Right cardiac atrium (tissue), 5 donors: ENCODE measurements at regions not wholly inside any gene's neighbourhood (a gene's known extent, or its start where the extent isn't known, plus 50 kb on each side); places are given as distances from the start of the nearest gene placed in this dataset.
A peak's percentile ranks its signal among the peaks of the same experiment; 100 is the strongest.
"Not testable (repeated sequence)": the region's sequence is repeated elsewhere in the genome, so short reads cannot be mapped to it uniquely, and the experiment has no call there.

Experiments
- ATAC-seq, 2 donors: fragments of 200-7000 bp; cut with Tn5 transposase; one replicate each; pipeline versions ENCODE4 v1.8.0 to v1.9.1; 2020; ENCODE audit warnings: moderate library complexity in 2 of 2, mild to moderate bottlenecking in 1 of 2
- DNase-seq, 3 donors: peaks; one replicate each; pipeline ENCODE4 v3.0.0-alpha.2; 2020
- H3K27ac ChIP-seq: one replicate; pipeline ENCODE4 v1.5.1; 2013; ENCODE audit warnings: mild to moderate bottlenecking, low read length, control low read depth, moderate library complexity
- H3K27me3 ChIP-seq: one replicate; pipeline ENCODE4 v1.6.1; 2013; ENCODE audit not compliant: control insufficient read depth, insufficient read depth
- H3K4me1 ChIP-seq: one replicate; pipeline ENCODE4 v1.6.1; 2013; ENCODE audit warnings: low read length; ENCODE audit not compliant: control insufficient read depth, insufficient read depth
- H3K4me3 ChIP-seq: one replicate; pipeline ENCODE4 v1.5.1; 2013; ENCODE audit warnings: low read length, control low read depth
- H3K9me3 ChIP-seq: one replicate; pipeline ENCODE4 v1.6.1; 2013; ENCODE audit warnings: low read length; ENCODE audit not compliant: control insufficient read depth
- WGBS: extraction: QIAGEN DNeasy Blood & Tissue Kit; methylation state at CpG from one replicate; pipeline ENCODE4 v1.1.7; 2013; 5-methylcytosine and 5-hydroxymethylcytosine counted together
- intact Hi-C, 4 donors: fragments of 100-400 bp; cut with DNase I; formaldehyde crosslinking; loops; one replicate each; pipeline versions ENCODE4 v1.11.0 to v1.14.0; 2022 to 2023
- donor health status: healthy with polysubstance abuse.
- donor health status: DM: no; HTN: yes; CAD: no.
- donor health status: DM: no; HTN: no; CAD: no.
- donor health status: DM: no; HTN: yes; CAD: no; lungs with severe emphysema.
- donor health status: DM: yes; HTN: yes; CAD: no.

GRCh38 chr2:150119819-150120218 lies 367.6 kb downstream of the RND3 start:
- H3K27me3 ChIP-seq = no peaks in the 10 kb centered on the region
- ATAC-seq (no peak), DNase-seq (no peak)
- no peaks in the 10 kb centered on the region for H3K9me3 ChIP-seq
- H3K4me3 ChIP-seq = no peak overlapping the region
- intact Hi-C loops = no loop called here
- H3K27ac ChIP-seq = no peak overlapping the region
- WGBS = 76% methylated on average over 3 of the region's 3 CpGs
- no peaks in the 10 kb centered on the region for H3K4me1 ChIP-seq

GRCh38 chr2:150114089-150114488 lies 373.4 kb downstream of the RND3 start:
- intact Hi-C loops, H3K27me3 ChIP-seq, DNase-seq, H3K4me1 ChIP-seq, H3K9me3 ChIP-seq, H3K4me3 ChIP-seq, H3K27ac ChIP-seq, ATAC-seq: not testable (repeated sequence)
- 77% methylated on average over 8 of the region's 8 CpGs for WGBS

- WGBS = 78% methylated on average over 2 of the region's 2 CpGs
- Histone ChIP-seq H3K9me3 (no peaks in the 10 kb centered on the region), H3K27me3 (no peaks in the 10 kb centered on the region), H3K27ac (no peak overlapping the region), H3K4me1 (no peaks in the 10 kb centered on the region), H3K4me3 (no peak overlapping the region)
- intact Hi-C loops = no loop called here
- no peak for ATAC-seq
- DNase-seq = no peak
These were observed 376.9 kb downstream of the RND3 start for GRCh38 chr2:150110548-150110947.

- 61% methylated on average over 4 of the region's 4 CpGs for WGBS
- peak; percentile 15 to 59 (median 48) for DNase-seq
- Histone ChIP-seq H3K4me3 (no peak overlapping the region), H3K27me3 (no peaks in the 10 kb centered on the region), H3K9me3 (no peaks in the 10 kb centered on the region), H3K27ac (no peak overlapping the region), H3K4me1 (no peaks in the 10 kb centered on the region)
- ATAC-seq = peak in 1 of 2 donors; percentile 47
- intact Hi-C loops = no loop called here
These were observed 377.6 kb downstream of the RND3 start for GRCh38 chr2:150109912-150110311.

GRCh38 chr2:150109028-150109427 lies 378.4 kb downstream of the RND3 start:
- DNase-seq = no peak
- Histone ChIP-seq H3K9me3 (no peaks in the 10 kb centered on the region), H3K27me3 (no peaks in the 10 kb centered on the region), H3K27ac (no peak overlapping the region), H3K4me3 (no peak overlapping the region), H3K4me1 (no peaks in the 10 kb centered on the region)
- ATAC-seq = no peak
- WGBS = 60% methylated on average over 3 of the region's 3 CpGs
- intact Hi-C loops = no loop called here

GRCh38 chr2:150107816-150108215 lies 379.7 kb downstream of the RND3 start:
- Histone ChIP-seq H3K27me3 (no peaks in the 10 kb centered on the region), H3K9me3 (no peaks in the 10 kb centered on the region), H3K27ac (no peak overlapping the region), H3K4me3 (no peak overlapping the region), H3K4me1 (no peaks in the 10 kb centered on the region)
- 87% methylated on average over 2 of the region's 2 CpGs for WGBS
- DNase-seq = no peak
- intact Hi-C loops = no loop called here
- ATAC-seq = no peak

GRCh38 chr2:150107170-150107569 lies 380.3 kb downstream of the RND3 start:
- Histone ChIP-seq H3K4me1 (no peaks in the 10 kb centered on the region), H3K27ac (no peak overlapping the region), H3K9me3 (no peaks in the 10 kb centered on the region), H3K4me3 (no peak overlapping the region), H3K27me3 (no peaks in the 10 kb centered on the region)
- WGBS = 87% methylated on average over 1 of the region's 1 CpG
- DNase-seq (no peak), ATAC-seq (no peak)
- intact Hi-C loops = no loop called here

- Histone ChIP-seq H3K4me3 (no peak overlapping the region), H3K27ac (no peak overlapping the region), H3K9me3 (no peaks in the 10 kb centered on the region), H3K27me3 (no peaks in the 10 kb centered on the region), H3K4me1 (peaks cover 1% of the 10 kb centered on the region)
- DNase-seq (no peak), ATAC-seq (no peak)
- intact Hi-C loops = no loop called here
- 75% methylated on average over 2 of the region's 2 CpGs for WGBS
These were observed 385.5 kb downstream of the RND3 start for GRCh38 chr2:150101947-150102346.

GRCh38 chr2:150100834-150101233 lies 386.6 kb downstream of the RND3 start:
- peaks cover 1% of the 10 kb centered on the region for H3K4me1 ChIP-seq
- ATAC-seq = no peak
- no peak overlapping the region for H3K27ac ChIP-seq
- intact Hi-C loops = no loop called here
- no peak overlapping the region for H3K4me3 ChIP-seq
- no peak for DNase-seq
- H3K9me3 ChIP-seq = no peaks in the 10 kb centered on the region
- no peaks in the 10 kb centered on the region for H3K27me3 ChIP-seq

- ATAC-seq (no peak), DNase-seq (no peak)
- H3K27me3 ChIP-seq = no peaks in the 10 kb centered on the region
- H3K9me3 ChIP-seq = no peaks in the 10 kb centered on the region
- no peak overlapping the region for H3K27ac ChIP-seq
- no peak overlapping the region for H3K4me3 ChIP-seq
- WGBS = 95% methylated on average over 3 of the region's 3 CpGs
- H3K4me1 ChIP-seq = peaks cover 1% of the 10 kb centered on the region
- intact Hi-C loops = no loop called here
These were observed 387.1 kb downstream of the RND3 start for GRCh38 chr2:150100336-150100735.

GRCh38 chr2:150099805-150100204 lies 387.7 kb downstream of the RND3 start:
- Histone ChIP-seq H3K4me3 (no peak overlapping the region), H3K27me3 (no peaks in the 10 kb centered on the region), H3K4me1 (peaks cover 1% of the 10 kb centered on the region), H3K27ac (no peak overlapping the region), H3K9me3 (no peaks in the 10 kb centered on the region)
- no peak for ATAC-seq
- no peak for DNase-seq
- intact Hi-C loops = no loop called here

- peak; percentile 65 to 74 for ATAC-seq
These were observed 389.5 kb downstream of the RND3 start for GRCh38 chr2:150097901-150098531.

More at GRCh38 chr2:150097901-150098531, 389.5 kb downstream of the RND3 start:
- Histone ChIP-seq H3K9me3 (no peaks in the 10 kb centered on the region), H3K4me1 (peaks cover 1% of the 10 kb centered on the region), H3K4me3 (no peak overlapping the region), H3K27me3 (no peaks in the 10 kb centered on the region), H3K27ac (no peak overlapping the region)
- intact Hi-C loops = no loop called here
- 57% methylated on average over 1 of the region's 1 CpG for WGBS
- DNase-seq = no peak
